ENCODE measurements at regions not wholly inside any gene's neighbourhood (a gene's known extent, or its start where the extent isn't known, plus 50 kb on each side); places are given as distances from the start of the nearest gene placed in this dataset.

DNA sequence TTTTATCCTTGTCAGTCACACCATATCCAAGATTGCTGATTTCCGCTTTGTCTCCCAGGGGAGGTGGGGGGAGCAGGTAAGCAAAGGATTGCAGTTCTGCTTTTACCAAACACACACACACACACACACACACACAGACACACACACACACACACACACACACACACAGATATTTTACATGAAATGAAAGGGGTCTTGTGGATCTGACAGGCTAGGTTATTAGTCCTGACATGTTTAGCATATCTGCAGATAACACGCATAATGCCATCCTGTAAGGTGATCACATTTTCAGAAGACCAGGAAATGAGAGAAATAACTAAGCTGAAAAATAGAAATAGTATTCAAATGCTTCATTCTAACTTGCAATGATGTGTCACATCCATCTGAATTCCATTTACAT, 1113.3 kb downstream of the CDH8 start:
- TF ChIP-seq, protein P1, sequence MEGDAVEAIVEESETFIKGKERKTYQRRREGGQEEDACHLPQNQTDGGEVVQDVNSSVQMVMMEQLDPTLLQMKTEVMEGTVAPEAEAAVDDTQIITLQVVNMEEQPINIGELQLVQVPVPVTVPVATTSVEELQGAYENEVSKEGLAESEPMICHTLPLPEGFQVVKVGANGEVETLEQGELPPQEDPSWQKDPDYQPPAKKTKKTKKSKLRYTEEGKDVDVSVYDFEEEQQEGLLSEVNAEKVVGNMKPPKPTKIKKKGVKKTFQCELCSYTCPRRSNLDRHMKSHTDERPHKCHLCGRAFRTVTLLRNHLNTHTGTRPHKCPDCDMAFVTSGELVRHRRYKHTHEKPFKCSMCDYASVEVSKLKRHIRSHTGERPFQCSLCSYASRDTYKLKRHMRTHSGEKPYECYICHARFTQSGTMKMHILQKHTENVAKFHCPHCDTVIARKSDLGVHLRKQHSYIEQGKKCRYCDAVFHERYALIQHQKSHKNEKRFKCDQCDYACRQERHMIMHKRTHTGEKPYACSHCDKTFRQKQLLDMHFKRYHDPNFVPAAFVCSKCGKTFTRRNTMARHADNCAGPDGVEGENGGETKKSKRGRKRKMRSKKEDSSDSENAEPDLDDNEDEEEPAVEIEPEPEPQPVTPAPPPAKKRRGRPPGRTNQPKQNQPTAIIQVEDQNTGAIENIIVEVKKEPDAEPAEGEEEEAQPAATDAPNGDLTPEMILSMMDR (IDR thresholded peaks at IDR 0.05): no peak
- no peak for TF ChIP-seq POLR2A (IDR thresholded peaks at IDR 0.05)

Data from ovary (tissue), 3 donors.